B cell (primary cell): ENCODE measurements at regions not wholly inside any gene's neighbourhood (a gene's known extent, or its start where the extent isn't known, plus 50 kb on each side); places are given as distances from the start of the nearest gene placed in this dataset.

Experiments
- ATAC-seq: fragments of 200-7000 bp; cut with Tn5 transposase; one replicate; pipeline ENCODE4 v1.10.0; 2021; ENCODE audit warnings: low read depth, mild to moderate bottlenecking, moderate number of reproducible peaks, moderate library complexity
- CTCF ChIA-PET: fragments of 350-600 bp; sonication (Branson Sonifier 250); formaldehyde crosslinking; loops from one replicate; lab custom pipeline; 2021; ENCODE audit warnings: antibody characterized with exemption, inconsistent platforms; lab: Charles Lee
- POLR2A ChIA-PET: fragments of 350-600 bp; sonication (Branson Sonifier 250); formaldehyde crosslinking; loops from one replicate; lab custom pipeline; 2021; ENCODE audit warnings: antibody characterized with exemption; lab: Charles Lee
- DNase-seq: peaks from one replicate; pipeline ENCODE4 v3.0.0; 2013
- H2AFZ ChIP-seq: 2 replicates; pipeline ENCODE4 v1.6.1; 2012; ENCODE audit warnings: mild to moderate bottlenecking, low read depth, low read length; ENCODE audit not compliant: insufficient read depth, poor library complexity, severe bottlenecking
- H3K27ac ChIP-seq, 2 donors: 1 replicate in 1 of 2; 2 replicates in 1 of 2; pipeline ENCODE4 v1.5.1; 2012 to 2013; ENCODE audit warnings: low read length in 2 of 2, mild to moderate bottlenecking in 2 of 2, moderate library complexity in 1 of 2
- H3K27me3 ChIP-seq, 4 experiments: fragments of 200-600 bp in 1 of 4; sonication (generic) in 1 of 4; replicated peaks in 1 of 4; 1 replicate in 2 of 4; 2 replicates in 2 of 4; pipeline versions ENCODE4 v1.6.1 to v1.7.0; 2013 to 2016; ENCODE audit warnings: low read length in 3 of 4, mild to moderate bottlenecking in 2 of 4, mixed read lengths in 1 of 4, moderate library complexity in 1 of 4; ENCODE audit not compliant: insufficient read depth in 4 of 4, control insufficient read depth in 3 of 4; ENCODE audit errors: control extremely low read depth in 1 of 4
- H3K36me3 ChIP-seq, 2 experiments: replicated peaks in 1 of 2; 1 replicate in 1 of 2; 2 replicates in 1 of 2; pipeline versions ENCODE4 v1.6.1 to v1.7.1; 2013; ENCODE audit warnings: low read length in 1 of 2; ENCODE audit not compliant: insufficient read depth in 2 of 2, control insufficient read depth in 1 of 2; ENCODE audit errors: control extremely low read depth in 1 of 2, extremely low read depth in 1 of 2
- H3K4me1 ChIP-seq, 2 donors: fragments of 200-600 bp in 1 of 2; sonication (generic) in 1 of 2; 1 replicate in 1 of 2; 2 replicates in 1 of 2; pipeline versions ENCODE4 v1.5.1 to v1.6.1; 2013 to 2017; ENCODE audit warnings: low read length in 2 of 2; ENCODE audit not compliant: control insufficient read depth in 2 of 2, insufficient read depth in 2 of 2
- H3K4me2 ChIP-seq: replicated peaks from 2 replicates; pipeline ENCODE3; 2012; ENCODE audit warnings: mild to moderate bottlenecking, low read depth, low read length; ENCODE audit not compliant: poor library complexity, severe bottlenecking
- H3K4me3 ChIP-seq, 5 experiments: fragments of 200-600 bp in 1 of 5; sonication (generic) in 1 of 5; 1 replicate in 3 of 5; 2 replicates in 2 of 5; pipeline versions ENCODE4 v1.5.1 to v1.7.0; 2011 to 2016; ENCODE audit warnings: low read length in 4 of 5, mild to moderate bottlenecking in 4 of 5, low read depth in 2 of 5, control low read depth in 1 of 5, moderate library complexity in 1 of 5; ENCODE audit not compliant: insufficient read depth in 1 of 5; ENCODE audit errors: control extremely low read depth in 1 of 5, extremely low read depth in 1 of 5
- H3K79me2 ChIP-seq: fragments of 200-600 bp; sonication (generic); one replicate; pipeline ENCODE4 v1.6.0; 2016; ENCODE audit warnings: low read length; ENCODE audit not compliant: control insufficient read depth, insufficient read depth
- H3K9ac ChIP-seq: fragments of 200-600 bp; sonication (generic); 2 replicates; pipeline ENCODE4 v1.6.1; 2017; ENCODE audit warnings: mild to moderate bottlenecking, low read length, moderate library complexity
- H3K9me3 ChIP-seq, 3 donors: one replicate each; pipeline versions ENCODE4 v1.6.1 to v1.7.1; 2013; ENCODE audit warnings: low read length in 2 of 3; ENCODE audit not compliant: control insufficient read depth in 2 of 3, insufficient read depth in 1 of 3; ENCODE audit errors: control extremely low read depth in 1 of 3
- H4K20me1 ChIP-seq: 2 replicates; pipeline ENCODE4 v1.6.0; 2012; ENCODE audit warnings: mild to moderate bottlenecking, low read length; ENCODE audit not compliant: insufficient read depth, control insufficient read depth, poor library complexity, severe bottlenecking
- H3K27ac Mint-ChIP-seq: one replicate; pipeline ENCODE4 v1.8.0; 2021; ENCODE audit warnings: mixed read lengths
- H3K27me3 Mint-ChIP-seq: one replicate; pipeline ENCODE4 v1.8.0; 2021; ENCODE audit warnings: mixed read lengths
- H3K4me1 Mint-ChIP-seq: one replicate; pipeline ENCODE4 v1.8.0; 2021; ENCODE audit warnings: mixed read lengths
- H3K4me3 Mint-ChIP-seq: one replicate; pipeline ENCODE4 v1.8.0; 2021; ENCODE audit warnings: mixed read lengths
- H3K9me3 Mint-ChIP-seq: one replicate; pipeline ENCODE4 v1.8.0; 2022; ENCODE audit warnings: mixed read lengths; ENCODE audit not compliant: insufficient read depth
- CTCF ChIP-seq: fragments of 200-600 bp; IDR thresholded peaks from one replicate; pipeline ENCODE4 v1.8.0; 2022; ENCODE audit warnings: antibody characterized with exemption, mild to moderate bottlenecking
- EZH2 ChIP-seq: IDR thresholded peaks from 2 replicates; pipeline ENCODE4 v1.6.1; 2012; ENCODE audit warnings: borderline replicate concordance, low read depth, mild to moderate bottlenecking, moderate library complexity, low read length; ENCODE audit not compliant: insufficient read depth, poor library complexity, severe bottlenecking
- WGBS: methylation state at CpG from one replicate; pipeline ENCODE4 v1.1.5; 2013; ENCODE audit warnings: missing lambda C conversion rate; ENCODE audit not compliant: insufficient coverage; 5-methylcytosine and 5-hydroxymethylcytosine counted together
- intact Hi-C: fragments of 100-400 bp; cut with micrococcal nuclease; formaldehyde crosslinking; loops from one replicate; pipeline ENCODE4 v1.10.0; 2022

DNA sequence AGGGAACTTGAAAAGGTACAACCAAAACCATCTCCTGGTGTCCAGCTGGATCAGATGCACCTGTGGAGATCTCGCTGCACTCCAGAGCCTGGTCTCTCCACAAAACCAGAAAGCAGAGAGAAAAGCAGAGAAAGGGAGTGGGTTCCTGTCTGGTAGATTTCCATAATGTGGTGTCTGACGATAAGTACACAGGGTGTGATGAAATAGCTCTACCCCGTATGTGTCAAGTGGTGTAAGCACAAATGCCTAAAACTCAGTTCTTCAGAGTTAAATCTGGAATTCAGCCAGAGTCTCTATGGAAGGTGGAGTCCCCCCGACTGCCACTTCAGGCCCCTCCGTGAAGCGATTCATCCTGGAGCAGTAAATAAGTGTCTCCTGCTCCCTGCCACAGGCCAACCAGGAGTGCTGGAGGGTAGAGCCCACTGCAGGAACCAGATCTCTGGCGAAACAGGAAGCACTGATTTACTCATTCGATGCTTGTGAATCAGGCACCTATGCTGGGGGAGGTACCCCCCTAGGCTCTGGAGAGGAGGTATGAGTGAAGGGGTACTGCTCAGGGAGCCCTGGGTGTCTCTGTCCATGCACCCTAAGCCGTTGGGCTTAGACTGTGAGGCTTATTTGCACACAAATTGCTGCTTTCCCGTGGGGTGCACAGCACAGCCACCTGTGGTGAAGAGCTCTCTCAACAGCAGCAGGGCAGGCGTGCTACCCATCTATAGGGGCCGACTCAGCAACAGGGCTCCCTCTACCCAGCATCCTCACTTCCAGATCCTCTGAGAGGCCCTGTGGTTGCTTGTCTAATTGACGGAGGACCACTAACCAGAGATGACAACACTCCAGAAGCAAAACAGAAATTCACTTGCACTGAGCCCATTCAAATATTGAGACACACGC is 97.1 kb upstream of the MYOCD start:
- H3K36me3 ChIP-seq, result no peaks in the 10 kb centered on the region
- intact Hi-C loops, result no loop called here
- POLR2A ChIA-PET, result no interaction called here
- H3K27ac ChIP-seq, result no peak overlapping the region
- no peaks in the 10 kb centered on the region for H3K27me3 ChIP-seq
- H3K4me3 Mint-ChIP-seq, result no peak overlapping the region
- no peak overlapping the region for H3K27ac Mint-ChIP-seq
- H3K9me3 Mint-ChIP-seq, result peaks cover 4% of the 10 kb centered on the region
- H3K9me3 ChIP-seq, result no peaks in the 10 kb centered on the region
- DNase-seq, result no peak
- CTCF ChIA-PET, result no interaction called here
- H3K9ac ChIP-seq, result no peak overlapping the region
- H2AFZ ChIP-seq, result no peak overlapping the region
- no peak for ATAC-seq
- no peaks in the 10 kb centered on the region for H3K4me1 Mint-ChIP-seq
- H3K4me3 ChIP-seq, result no peak overlapping the region
- no peak for TF ChIP-seq CTCF
- TF ChIP-seq EZH2, result no peak
- peaks cover 13% of the 10 kb centered on the region for H3K27me3 Mint-ChIP-seq
- no peaks in the 10 kb centered on the region for H4K20me1 ChIP-seq
- H3K79me2 ChIP-seq, result no peaks in the 10 kb centered on the region
- 52% methylated on average over 12 of the region's 14 CpGs for WGBS
- no peak overlapping the region for H3K4me2 ChIP-seq
- no peaks in the 10 kb centered on the region for H3K4me1 ChIP-seq

GRCh38 chr17:12571606-12572005 is 94.1 kb upstream of the MYOCD start:
- TF ChIP-seq CTCF (no peak), EZH2 (no peak)
- DNase-seq (no peak), ATAC-seq (no peak)
- H3K27me3 ChIP-seq, result no peaks in the 10 kb centered on the region
- H4K20me1 ChIP-seq, result no peaks in the 10 kb centered on the region
- H3K27ac ChIP-seq, result no peak overlapping the region
- H2AFZ ChIP-seq, result no peak overlapping the region
- no peak overlapping the region for H3K9ac ChIP-seq
- ChIA-PET CTCF (interaction anchor here (0.9 kb wide), 1 partner anchor 24 kb away, joined by 3 read pairs; no protein-coding TSS in a partner anchor), POLR2A (no interaction called here)
- no peak overlapping the region for H3K27ac Mint-ChIP-seq
- no peak overlapping the region for H3K4me3 Mint-ChIP-seq
- H3K4me1 ChIP-seq, result no peaks in the 10 kb centered on the region
- H3K79me2 ChIP-seq, result no peaks in the 10 kb centered on the region
- intact Hi-C loops, result no loop called here
- H3K36me3 ChIP-seq, result no peaks in the 10 kb centered on the region
- peaks cover 4% of the 10 kb centered on the region for H3K9me3 Mint-ChIP-seq
- no peak overlapping the region for H3K4me2 ChIP-seq
- peaks cover 8% of the 10 kb centered on the region for H3K27me3 Mint-ChIP-seq
- WGBS, result 100% methylated on average over 1 of the region's 3 CpGs
- H3K9me3 ChIP-seq, result no peaks in the 10 kb centered on the region
- H3K4me1 Mint-ChIP-seq, result no peaks in the 10 kb centered on the region
- H3K4me3 ChIP-seq, result no peak overlapping the region
